Left kidney (tissue), 1 donor: ENCODE measurements at regions not wholly inside any gene's neighbourhood (a gene's known extent, or its start where the extent isn't known, plus 50 kb on each side); places are given as distances from the start of the nearest gene placed in this dataset.
"Not testable (repeated sequence)": the region's sequence is repeated elsewhere in the genome, so short reads cannot be mapped to it uniquely, and the experiment has no call there.

Source experiments
- DNase-seq: peaks from one replicate; pipeline ENCODE4 v3.0.0-alpha.2; 2013

DNA sequence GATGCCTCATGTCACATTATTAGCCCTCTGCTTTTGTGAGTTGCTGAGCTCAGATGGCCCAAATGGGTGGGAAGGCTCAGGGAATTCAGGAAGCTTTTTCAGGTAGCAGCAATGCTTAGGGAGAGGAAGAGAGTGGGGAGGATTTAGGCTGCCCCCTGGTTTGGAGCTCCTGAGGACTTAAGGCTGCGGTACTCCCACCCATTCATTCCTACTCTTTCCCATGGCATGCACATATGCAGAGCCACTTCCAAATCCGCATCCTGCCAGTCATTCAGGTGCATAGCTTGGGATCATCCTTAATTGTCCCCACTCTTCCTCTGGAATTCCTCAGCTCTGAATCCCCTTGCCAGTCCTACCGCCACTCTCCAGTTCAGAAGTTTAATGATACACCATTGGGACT, 343.1 kb upstream of the FRG2C start:
- DNase-seq, result no peak

DNA sequence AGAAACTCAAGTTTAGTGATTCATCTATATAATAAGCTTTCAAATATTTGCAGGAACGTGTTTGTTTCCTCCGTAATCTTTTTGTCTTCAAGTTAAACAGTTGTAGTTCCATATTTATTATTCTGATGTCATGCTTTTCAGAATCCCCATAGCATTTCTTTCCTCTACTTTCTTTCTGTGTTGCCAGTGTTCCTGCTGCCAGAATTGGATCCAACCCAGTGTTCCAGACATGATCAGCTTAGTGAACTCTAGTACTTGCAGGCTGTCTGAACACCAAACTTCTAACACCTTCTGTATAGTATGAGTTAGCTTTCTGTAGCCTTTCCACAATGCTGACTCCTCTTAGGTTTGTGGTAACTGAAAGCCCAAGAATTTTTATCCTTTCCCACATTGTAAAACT, 340.2 kb upstream of the FRG2C start:
- DNase-seq, result not testable (repeated sequence)

DNA sequence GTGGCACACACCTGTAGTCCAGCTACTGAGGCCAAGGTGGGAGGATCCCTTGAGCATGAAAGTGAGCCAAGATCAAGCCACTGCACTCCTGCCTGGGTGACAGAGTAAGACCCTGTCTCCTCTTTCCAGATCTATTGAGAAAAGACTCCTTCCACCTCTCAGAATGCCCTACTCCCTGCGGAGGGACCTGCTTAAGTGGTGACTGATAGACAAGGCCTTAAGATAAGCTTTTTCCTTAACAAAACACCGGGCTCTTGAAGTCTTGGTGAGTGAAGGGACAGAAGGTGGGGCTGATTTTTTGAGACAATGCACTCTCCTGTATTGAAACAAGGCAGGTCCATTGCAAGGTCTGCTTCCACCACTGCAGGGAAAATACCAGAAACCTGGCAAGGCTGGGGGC, 338.4 kb upstream of the FRG2C start:
- no peak for DNase-seq

DNA sequence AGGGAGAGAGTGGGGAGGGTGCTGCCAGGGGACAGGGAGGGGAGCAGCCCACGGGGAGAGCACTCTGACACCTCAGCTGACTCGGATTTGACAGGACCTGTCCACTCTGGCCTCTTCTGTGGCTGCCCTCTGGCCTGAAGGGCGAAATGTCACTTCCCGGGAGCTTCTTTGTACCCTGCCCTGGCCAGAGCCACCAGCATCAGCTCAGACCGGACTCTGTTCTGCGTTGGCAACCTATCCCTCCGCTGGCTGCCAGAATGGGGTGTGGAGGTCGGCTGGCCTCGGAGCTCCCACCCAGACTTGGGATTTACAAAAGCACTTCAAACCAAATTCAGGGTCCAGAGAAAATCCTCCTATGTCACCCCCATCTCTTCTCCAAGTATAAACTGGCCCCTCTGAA, 336.7 kb upstream of the FRG2C start:
- DNase-seq, result no peak

DNA sequence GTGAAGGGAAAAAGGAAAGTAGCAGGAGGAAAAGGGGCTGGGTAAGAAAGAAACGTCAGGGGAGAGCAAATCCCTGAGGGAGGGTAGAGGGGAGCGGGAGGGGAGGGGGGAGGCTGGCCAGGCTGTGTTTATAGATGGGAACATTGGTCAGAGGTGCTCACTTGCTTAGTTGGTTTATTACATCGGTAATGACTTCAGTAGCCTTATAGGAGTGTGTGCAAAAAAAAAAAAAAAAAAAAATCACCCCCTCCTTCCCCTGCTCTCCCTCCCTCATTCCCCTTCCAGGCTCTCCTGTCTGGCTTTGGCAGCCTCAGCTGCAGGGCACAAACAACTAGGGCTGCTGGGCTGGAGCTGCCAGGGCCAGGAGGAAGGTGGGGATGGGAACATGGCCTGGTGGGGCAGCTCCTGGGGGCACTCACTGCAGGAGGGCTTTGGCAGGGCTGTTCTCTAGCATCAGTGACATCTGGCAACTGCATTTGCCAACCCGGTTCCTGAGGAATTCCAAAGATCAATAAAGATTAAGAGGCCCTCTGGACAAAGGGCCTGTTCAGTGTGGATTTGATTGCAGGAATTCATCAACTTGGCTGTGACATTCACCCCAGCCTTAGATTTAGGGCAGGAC, 334.5 kb upstream of the FRG2C start:
- no peak for DNase-seq

DNA sequence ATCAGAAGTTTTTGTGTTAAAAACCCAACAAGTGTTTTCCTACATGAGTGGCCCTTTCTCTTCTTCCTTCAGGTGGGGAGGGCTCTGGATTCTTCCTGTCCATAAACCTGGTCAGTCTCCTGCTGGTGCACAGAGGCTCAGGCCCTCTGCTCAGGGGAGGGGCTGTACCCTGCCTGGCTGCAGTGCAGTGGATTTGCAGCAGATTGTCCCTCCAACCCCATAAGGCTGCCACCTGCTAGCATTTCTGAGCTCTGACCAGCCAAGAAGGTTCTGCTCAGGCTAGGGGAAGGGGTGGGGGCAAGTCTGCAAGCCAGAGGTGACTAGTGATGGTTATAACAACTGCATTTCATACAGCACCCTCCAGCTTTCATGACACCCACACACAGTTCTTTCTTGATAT, 333.7 kb upstream of the FRG2C start:
- DNase-seq, result not testable (repeated sequence)

DNA sequence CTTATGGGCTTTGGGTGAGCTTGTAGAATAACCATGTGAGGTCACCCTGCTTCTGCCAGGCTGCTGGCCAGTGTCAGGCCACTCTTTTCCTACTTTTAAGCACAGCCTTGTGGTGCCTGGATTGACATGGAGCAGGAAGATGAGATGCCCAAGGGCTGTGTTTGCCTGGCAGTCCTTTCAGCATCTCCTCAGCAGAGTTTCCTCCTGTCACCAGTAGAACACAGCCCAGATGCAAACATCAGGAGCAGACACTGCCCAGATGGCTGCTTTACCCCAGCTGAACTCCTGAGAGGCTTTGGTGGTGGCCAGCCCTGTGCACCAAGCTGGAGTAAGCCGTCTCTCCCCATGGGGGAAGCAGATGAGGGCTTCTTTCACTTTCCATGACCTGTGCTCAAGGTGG, 332.0 kb upstream of the FRG2C start:
- not testable (repeated sequence) for DNase-seq

DNA sequence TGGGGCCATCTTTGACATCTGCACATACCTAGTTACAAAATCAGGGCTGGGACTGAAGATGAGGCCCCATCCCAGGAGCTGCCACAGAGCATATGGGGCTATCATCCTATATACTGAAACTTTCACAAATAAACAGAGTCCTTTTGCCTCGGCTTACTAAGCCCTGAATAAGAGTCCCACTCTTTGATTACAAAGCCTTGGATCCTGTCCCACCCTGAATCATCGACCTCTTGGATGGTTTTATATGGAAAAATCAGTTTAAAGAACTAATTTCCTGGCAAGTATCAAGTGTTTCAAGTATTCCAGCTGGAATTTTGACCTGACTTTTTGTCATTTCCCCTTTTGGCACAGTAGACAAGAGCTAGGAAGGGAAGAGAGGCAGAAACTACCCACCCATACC, 331.3 kb upstream of the FRG2C start:
- DNase-seq, result no peak

DNA sequence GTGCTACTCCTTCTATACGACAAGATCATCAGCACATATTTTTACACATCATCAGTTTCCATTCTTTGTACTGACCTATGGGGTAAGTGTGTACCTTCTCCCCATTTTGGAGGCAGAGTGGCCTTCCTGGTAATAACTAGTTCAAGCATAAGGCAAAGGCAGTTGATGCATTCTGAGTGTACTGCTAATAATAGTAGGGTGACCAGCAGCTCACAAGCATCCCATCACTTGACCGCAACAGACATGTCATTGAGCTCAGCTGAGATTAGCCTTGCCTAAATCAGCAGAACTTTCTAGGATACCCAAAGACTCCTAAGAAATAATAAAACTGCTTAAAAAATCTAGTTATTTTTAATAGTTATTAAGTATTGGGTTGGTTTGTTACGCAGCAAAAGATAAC, 329.8 kb upstream of the FRG2C start:
- no peak for DNase-seq

DNA sequence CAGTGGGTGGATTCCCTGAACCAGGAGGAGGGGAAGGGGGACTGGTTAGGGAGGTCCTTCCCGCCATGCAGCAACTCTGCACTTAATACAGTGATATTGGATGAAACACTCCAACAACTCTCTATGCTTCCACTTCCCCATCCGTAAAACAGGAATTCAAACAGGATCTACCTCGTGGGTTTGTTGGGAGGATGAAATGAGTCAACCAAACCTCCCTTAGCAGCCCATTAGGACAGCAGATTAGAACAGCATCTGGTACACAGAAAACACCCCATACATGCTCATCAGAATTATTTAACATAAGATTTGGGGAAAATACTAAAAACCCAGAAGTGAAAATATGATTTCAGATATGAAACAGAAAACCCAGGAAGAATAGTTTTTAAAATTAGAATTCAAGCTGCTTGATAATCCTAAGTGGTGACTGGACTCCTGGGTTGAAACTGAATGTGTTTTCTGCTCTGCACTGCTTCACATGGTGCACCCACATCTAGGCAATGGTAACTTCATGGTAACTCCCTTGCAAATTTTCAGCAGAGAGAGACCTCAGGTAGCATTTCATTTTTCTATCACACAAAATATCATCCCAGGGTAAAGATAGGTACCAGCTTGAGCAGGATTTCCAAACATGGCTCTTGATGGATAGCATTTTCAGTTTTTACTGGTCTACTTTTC, 326.8 kb upstream of the FRG2C start:
- DNase-seq, result no peak

DNA sequence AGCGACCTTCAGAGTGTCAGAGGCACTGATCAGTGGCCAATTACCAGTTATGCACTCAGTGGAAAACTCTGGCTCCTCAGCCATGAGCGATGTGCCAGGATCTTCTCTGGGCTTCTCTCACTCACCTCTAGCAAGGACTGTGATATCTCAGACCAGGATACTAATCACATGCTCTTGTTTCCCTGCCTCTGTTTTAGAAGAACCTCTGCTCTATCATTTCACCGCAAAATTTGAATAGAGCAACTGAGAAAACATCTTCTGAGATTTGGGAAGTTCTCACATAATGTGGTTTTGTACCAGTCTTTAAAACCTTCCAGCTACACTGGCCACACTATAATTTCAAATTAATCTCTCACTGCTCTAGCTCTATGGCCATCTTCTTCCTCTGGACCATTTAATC, 325.8 kb upstream of the FRG2C start:
- no peak for DNase-seq

DNA sequence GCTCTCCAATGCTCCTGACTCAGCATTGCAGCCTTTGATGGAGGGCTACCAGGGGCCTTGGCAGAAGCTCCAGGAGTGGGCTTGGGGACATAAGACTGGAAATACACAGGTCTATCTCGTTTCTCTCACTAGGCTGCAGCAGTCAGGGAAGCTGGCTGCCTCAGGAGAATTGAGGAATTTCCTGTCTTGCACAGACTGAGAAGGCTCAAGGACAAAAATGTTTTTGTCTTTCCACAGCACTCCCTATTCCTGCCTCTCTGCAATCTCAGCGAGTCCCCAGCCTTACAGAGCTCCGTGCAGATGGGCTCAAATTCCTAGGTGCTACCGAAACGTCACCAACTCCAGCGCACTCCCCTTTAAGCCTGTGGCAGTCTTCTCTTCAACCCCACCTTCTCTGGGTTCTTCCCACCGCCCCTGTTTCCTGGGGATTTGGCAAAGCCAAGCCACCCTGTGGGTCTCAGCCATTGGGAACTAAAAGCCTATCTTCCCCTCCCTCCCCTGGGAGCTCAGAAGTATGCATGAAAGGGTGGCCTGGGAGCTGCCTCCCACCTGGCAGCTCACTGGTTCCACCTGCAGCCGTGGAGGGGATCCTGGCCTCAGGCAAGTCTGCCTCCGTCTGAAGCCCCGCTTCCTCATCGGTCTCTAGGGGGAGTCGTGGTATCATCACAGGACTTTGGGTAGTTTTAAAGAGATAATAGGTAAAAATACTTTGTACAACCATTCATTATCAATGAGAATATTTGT, 322.6 kb upstream of the FRG2C start:
- DNase-seq, result no peak

DNA sequence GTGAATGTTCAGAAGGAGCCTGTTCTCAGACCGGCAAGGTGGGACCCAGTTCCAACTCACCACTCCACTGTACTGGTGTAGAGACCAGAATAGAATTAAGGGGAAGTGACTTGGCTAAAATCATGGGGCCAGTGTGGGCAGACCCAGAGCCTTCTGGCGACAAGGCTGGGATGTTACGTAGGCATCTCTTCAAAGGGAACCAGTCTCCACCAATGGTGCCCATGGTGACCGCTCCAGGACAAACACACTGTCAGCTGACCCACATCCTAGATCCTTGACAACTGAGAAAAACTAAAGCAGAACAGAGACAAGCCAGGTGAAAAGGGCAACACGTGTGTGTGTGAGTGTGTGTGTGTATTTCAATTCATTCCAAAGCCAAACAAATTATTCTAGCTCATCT, 321.7 kb upstream of the FRG2C start:
- DNase-seq, result no peak

DNA sequence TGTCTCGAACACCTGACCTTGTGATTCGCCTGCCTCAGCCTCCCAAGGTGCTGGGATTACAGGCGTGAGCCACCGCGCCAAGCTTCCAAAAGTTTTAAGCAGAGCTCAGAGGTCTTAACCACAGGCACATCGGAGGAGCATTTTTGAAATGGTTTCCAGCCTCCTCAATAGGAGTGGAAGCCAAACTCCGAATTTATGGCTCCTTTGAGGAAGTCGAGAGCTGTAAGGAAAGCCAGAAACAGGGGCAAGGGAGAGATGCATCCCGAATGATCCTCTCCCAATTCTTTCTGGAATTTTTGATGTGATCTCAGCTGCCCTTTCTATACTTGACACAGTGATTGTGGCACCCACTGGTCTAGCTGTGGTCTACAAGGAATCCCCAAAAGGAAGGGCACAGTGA, 313.6 kb upstream of the FRG2C start:
- DNase-seq, result not testable (repeated sequence)

DNA sequence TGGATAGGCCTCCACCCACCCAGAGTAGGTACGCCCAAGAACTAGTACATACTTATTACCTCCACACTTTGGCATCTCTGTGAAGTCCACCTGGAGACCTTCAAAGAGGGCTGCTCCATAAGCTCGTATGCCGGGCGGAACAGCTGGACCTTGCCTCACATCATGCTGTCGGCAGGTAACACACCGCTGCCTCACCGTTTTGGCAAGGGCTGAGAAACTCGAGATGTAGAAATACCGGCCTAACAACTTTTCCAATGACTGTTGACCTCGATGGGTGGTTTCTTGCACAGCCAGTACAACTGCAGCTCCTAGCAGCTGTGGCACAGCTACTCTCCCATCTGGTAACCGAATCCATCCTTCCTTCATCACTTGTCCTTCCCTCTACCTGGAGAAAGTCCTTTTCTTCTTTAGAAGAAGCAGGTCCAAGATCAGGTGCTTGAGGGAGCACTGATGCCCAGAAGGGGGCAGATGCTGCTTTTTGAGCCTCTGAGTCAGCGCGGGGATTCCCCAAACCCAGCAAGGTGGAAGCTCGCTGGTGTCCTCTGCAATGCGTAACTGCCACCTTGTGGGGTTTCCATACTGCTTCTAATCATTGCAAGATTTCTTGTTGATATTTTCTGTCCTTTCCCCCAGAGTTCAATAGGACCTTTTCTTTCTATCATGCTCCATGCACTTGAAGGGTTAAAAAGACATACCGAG, 301.9 kb upstream of the FRG2C start:
- DNase-seq, result not testable (repeated sequence)

DNA sequence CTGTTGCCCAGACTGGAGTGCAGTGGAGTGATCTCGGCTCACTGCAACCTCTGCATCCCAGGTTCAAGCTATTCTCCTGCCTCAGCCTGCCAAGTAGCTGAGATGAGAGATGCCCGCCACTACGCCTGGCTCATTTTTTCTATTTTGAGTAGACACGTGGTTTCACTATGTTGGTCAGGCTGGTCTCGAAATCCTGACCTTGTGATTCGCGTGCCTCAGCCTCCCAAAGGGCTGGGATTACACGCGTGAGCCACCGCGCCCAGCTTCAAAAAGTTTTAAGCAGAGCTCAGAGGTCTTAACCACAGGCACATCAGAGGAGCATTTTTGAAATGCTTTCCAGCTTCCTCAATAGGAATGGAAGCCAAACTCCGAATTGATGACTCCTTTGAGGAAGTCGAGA, 291.2 kb upstream of the FRG2C start:
- not testable (repeated sequence) for DNase-seq

DNA sequence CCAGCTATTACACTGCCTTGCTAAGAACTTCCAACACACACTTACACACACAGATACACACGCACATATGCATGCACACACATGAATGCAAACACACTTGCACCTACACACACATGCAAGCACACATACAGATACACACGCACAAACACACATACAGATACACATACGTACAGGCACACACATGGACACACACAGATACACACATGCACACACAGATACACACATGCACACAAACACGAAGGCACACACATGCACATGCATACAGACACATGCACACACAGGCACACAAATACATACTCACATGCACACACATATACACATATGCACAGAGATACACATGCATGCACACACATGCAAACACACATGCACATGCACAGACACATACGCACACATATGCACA, 284.3 kb upstream of the FRG2C start:
- DNase-seq, result not testable (repeated sequence)

DNA sequence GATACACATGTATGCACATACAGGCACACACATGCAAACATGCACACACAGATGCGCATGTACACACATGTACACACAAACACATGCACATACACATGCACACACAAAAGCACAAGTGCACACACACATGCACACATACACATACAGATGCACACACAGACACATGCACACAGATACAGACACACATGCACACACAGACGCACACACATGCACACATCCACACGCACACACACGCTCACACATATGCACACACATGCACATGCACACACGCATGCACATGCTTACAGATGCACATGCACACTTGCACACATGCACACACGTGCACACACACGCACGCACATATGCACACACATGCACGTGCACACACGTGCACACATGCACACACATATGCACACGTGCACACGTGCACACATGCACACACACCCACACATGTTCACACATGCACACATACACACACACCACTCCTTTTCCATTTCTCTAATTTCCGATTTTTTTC, 283.8 kb upstream of the FRG2C start:
- DNase-seq, result no peak

DNA sequence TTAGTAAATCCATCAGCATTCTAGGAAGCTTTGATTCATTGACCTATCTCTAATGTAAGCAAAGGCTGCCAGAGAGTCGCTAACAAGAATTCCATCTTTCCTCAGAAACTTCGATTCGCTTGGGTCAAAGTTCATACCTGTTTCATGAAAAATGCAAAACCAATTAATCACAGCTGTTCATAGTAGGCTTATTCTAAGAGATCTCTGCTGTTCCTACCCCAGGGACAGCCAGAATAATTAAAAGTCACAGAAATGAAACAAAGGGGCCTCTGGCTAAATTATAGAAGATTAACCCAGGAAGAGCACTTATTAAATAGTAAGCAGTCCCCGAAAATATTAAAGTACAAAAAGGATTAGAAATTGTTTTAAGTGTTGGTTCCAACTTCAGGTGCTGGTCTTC, 280.1 kb upstream of the FRG2C start:
- DNase-seq, result not testable (repeated sequence)

DNA sequence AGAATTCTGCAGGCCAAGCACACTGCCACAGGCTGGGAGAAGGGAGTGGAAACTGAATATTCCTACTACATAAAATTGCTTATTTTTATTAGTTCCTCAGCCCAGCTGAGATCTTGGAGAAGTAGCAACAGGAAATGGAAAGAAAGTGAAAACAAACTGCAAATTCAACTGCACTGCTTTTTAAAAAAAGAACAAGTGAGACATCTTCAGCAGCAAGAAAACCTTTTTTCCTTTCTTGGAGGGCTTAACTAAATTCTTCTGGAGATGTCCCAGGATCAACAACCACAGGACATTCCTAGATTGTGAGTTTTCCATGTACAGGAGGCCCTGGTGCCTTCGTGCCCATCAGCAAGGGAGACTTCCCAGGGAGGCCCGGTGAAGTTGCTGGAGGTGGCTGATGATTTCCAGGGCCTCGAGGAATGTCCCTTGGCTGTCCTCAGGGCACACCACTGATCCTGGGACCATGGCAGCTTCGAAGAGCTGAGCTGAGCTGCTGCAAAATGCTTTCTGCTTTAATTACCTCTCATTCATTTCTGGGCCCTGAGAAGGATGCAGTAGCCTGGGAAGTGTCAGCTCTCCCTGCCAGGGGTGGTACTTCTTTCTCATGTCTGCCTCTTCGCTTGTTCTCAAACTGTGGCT, 275.5 kb upstream of the FRG2C start:
- DNase-seq, result not testable (repeated sequence)

DNA sequence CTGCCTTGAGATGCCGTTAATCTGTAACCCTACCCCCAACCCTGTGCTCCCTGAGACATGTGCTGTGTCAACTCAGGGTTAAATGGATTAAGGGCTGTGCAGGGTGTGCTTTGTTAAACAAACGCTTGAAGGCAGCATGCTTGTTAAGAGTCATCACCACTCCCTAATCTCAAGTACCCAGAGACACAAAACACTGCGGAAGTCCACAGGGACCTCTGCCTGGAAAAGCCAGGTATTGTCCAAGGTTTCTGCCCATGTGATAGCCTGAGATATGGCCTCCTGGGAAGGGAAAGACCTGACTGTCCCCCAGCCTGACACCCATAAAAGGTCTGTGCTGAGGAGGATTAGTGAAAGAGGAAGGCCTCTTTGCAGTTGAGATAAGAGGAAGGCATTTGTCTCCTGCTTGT, 270.8 kb upstream of the FRG2C start:
- not testable (repeated sequence) for DNase-seq

DNA sequence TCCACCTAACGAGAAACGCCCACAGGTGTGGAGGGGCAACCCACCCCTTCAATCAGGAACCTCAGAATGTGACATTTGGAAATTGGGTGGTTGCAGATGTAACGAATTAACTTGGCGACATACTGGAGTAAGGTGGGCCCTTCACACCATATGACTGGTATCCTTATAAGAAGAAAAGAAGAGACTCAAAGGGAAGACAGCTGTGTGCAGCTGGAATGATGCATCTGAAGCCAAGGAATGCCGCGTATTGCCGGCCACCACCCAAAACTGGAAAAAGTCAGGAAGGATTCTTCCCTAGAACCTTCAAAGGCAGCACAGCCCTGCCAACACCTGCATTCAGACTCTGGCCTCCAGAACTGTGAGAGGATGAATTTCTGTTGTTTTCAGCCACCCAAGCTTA, 270.0 kb upstream of the FRG2C start:
- DNase-seq, result peak; percentile 13
